ENCODE measurements at regions not wholly inside any gene's neighbourhood (a gene's known extent, or its start where the extent isn't known, plus 50 kb on each side); places are given as distances from the start of the nearest gene placed in this dataset.

DNA sequence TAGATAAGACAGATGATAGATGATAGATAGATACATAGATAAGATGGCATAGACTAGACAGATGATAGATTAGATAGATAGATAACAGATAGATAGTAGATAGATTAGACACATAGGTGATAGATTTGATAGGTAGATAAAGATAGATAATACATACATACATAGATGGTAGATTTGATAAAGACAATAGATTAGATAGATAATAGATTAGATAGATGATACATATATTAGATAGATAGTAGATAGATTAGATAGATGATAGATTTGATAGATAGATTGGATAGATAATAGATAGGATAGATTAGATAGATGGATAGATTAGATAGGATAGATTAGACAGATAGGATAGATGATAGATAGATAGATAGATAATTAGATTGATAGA is 327.6 kb downstream of the BRD1 start:
- DNase-seq, result no peak
- intact Hi-C loops (cut with DNase I), result no loop called here
- H3K4me1 ChIP-seq, result no peaks in the 10 kb centered on the region
- no peaks in the 10 kb centered on the region for H3K36me3 ChIP-seq
- no peak overlapping the region for H3K27ac ChIP-seq
- H3K4me3 ChIP-seq, result no peak overlapping the region
- ATAC-seq, result no peak
- TF ChIP-seq POLR2A (IDR thresholded peaks at IDR 0.05), result no peak
- TF ChIP-seq, protein P1, sequence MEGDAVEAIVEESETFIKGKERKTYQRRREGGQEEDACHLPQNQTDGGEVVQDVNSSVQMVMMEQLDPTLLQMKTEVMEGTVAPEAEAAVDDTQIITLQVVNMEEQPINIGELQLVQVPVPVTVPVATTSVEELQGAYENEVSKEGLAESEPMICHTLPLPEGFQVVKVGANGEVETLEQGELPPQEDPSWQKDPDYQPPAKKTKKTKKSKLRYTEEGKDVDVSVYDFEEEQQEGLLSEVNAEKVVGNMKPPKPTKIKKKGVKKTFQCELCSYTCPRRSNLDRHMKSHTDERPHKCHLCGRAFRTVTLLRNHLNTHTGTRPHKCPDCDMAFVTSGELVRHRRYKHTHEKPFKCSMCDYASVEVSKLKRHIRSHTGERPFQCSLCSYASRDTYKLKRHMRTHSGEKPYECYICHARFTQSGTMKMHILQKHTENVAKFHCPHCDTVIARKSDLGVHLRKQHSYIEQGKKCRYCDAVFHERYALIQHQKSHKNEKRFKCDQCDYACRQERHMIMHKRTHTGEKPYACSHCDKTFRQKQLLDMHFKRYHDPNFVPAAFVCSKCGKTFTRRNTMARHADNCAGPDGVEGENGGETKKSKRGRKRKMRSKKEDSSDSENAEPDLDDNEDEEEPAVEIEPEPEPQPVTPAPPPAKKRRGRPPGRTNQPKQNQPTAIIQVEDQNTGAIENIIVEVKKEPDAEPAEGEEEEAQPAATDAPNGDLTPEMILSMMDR (IDR thresholded peaks at IDR 0.05), result no peak
- peaks cover 0 to 13% (median 3%) of the 10 kb centered on the region in 12 donors for H3K9me3 ChIP-seq
- no peaks in the 10 kb centered on the region for H3K27me3 ChIP-seq

DNA sequence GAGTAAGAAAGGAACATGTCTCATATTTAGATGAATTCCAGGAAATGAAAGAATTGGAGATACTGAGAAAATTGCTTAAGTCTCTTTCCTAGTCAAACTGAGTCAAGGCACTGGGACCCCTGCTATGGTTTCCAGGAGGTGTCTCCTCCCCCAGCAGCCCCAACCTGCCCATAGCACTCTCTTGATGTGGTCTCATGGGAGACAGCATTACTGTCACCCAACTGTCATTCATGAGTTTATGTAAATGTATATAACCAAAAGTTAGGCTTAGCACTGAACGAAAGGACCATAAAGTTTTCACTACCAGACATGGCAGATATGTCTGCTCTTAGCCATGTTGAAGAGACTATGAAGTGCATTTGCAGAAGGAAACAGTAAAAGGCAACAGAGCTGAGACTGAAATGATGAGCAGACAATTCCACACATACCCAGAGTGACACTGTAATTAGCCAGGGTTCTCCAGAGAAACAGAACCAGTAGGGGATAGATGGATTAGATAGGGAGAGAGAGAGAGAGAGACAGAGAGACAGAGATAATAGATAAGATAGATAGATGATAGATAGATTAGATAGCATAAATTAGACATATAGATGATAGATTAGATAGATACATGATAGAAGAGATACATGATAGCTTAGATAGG is 328.1 kb downstream of the BRD1 start:
- intact Hi-C loops (cut with DNase I), result no loop called here
- Histone ChIP-seq H3K36me3 (no peaks in the 10 kb centered on the region), H3K4me3 (no peak overlapping the region), H3K9me3 (peaks cover 0 to 13% (median 3%) of the 10 kb centered on the region in 12 donors), H3K27ac (no peak overlapping the region), H3K27me3 (no peaks in the 10 kb centered on the region), H3K4me1 (no peaks in the 10 kb centered on the region)
- WGBS, 4 donors, result 55 to 83% (median 68%) methylated on average over 1 of the region's 1 CpG
- no peak for DNase-seq
- TF ChIP-seq, protein P1 (IDR thresholded peaks at IDR 0.05), result no peak
- no peak for TF ChIP-seq POLR2A (IDR thresholded peaks at IDR 0.05)
- ATAC-seq, result no peak

DNA sequence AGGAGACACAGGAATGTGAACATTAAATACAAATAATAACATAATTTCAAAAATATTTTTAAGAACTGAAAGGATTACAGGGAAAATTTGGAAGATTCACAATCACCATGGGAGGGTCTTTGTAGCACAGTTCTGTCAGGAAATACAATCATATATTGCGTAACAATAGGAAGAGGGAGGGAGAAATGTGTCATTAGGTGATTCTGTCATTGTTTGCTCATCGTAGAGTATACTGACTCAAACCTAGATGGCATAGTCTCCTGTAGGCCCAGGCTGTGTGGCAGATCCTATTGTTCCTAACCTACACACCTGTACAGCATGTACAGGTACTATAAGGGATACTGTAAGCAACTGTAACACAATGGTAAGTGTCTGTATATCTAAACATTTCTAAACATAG is 330.4 kb downstream of the BRD1 start:
- DNase-seq (no peak), ATAC-seq (no peak)
- intact Hi-C loops (cut with DNase I), result no loop called here
- no peak overlapping the region for H3K4me3 ChIP-seq
- H3K27me3 ChIP-seq, result peaks cover 0 to 3% (median 0%) of the 10 kb centered on the region in 9 donors
- H3K27ac ChIP-seq, result no peak overlapping the region
- no peaks in the 10 kb centered on the region for H3K4me1 ChIP-seq
- no peak for TF ChIP-seq POLR2A (IDR thresholded peaks at IDR 0.05)
- TF ChIP-seq, protein P1 (IDR thresholded peaks at IDR 0.05), result no peak
- no peaks in the 10 kb centered on the region for H3K36me3 ChIP-seq
- peaks cover 0 to 13% (median 3%) of the 10 kb centered on the region in 12 donors for H3K9me3 ChIP-seq
- 72 to 80% (median 78%) methylated on average over 2 of the region's 2 CpGs for WGBS, 4 donors

DNA sequence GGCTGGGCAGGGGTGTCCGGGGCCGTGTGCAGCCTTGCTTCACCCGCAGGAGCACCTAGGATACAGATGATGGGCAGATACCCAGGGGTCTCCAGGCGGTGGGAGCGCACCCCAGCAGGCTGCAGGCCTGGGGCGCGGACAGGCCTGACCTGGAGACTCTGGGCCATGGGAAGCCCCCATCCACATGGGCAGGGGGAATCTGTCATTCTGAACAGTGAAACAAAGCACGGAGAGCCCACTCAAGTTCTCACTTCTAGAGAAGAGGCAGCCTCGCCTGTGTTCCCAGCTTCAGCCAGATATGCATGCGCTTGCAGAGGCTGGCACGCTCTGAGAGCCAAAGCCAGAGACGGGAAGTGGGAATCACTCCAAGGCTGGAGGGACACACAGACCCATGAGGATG is 333.1 kb downstream of the BRD1 start:
- peaks cover 0 to 13% (median 3%) of the 10 kb centered on the region in 12 donors for H3K9me3 ChIP-seq
- no peak for DNase-seq
- H3K4me3 ChIP-seq, result no peak overlapping the region
- TF ChIP-seq, protein P1 (IDR thresholded peaks at IDR 0.05), result no peak
- TF ChIP-seq POLR2A (IDR thresholded peaks at IDR 0.05), result no peak
- ATAC-seq, result no peak
- no peaks in the 10 kb centered on the region for H3K36me3 ChIP-seq
- 90 to 95% (median 94%) methylated on average over 6 to 12 of the region's 12 CpGs for WGBS, 4 donors
- intact Hi-C loops (cut with DNase I), result no loop called here
- H3K27ac ChIP-seq, result no peak overlapping the region
- H3K27me3 ChIP-seq, result peaks cover 0 to 6% (median 0%) of the 10 kb centered on the region in 9 donors
- no peaks in the 10 kb centered on the region for H3K4me1 ChIP-seq

All from heart left ventricle (tissue), 16 donors.